NCI-H2227 treated with DMSO at 0.1 percent for 48 hours (cell line): ENCODE measurements at regions not wholly inside any gene's neighbourhood (a gene's known extent, or its start where the extent isn't known, plus 50 kb on each side); places are given as distances from the start of the nearest gene placed in this dataset.

Source experiments
- DNase-seq: peaks from one replicate; lab custom pipeline; 2025; lab: John Stamatoyannopoulos, UW

DNA sequence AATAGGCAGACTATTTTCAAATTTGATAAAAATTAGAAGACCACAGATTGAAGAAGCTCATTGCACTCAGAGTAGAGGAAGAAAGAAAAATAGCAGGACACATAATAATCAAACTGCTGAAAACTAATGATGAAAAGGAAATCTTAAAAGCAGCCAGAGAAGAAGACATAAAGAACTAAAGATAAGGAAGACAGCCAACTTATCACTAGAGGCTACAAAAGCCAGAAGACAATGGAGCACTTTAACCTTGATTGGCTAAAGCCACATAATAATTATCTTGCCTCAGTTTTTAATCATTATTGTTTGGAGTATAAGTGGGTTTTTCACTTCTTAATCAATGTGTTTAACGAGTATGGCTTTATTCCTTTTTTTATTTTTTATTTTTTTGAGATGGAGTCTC is 397.6 kb downstream of the RNF144B start:
- DNase-seq, result no peak

DNA sequence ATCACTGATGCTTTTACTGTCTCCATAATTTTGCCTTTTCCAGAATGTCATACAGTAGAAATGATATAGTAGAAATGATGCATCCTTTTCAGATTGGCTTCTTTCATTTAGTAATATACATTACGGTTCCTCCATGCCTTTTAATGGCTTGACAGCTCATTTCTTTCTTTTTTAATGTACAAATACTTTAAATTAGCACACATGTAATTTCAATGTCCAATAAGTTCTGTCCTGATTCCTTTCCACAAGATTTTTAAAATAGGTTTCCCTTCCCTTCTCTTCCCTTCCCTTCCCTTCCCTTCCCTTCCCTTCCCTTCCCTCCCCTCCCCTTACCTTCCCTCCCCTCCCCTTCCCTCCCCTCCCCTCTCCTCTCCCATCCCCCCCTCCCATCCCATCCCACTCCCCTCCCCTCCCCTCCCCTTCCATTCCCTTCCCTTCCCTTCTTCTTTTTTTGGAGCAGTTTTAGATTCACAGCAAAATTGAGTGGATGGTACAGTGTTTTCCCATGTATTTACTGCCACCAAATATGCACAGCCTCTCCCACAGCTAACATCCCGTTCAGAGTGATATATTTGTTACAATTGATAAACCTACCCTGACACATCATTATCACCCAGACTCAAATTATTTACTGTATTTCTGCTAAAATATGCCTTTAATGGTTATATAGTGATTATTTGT is 398.8 kb downstream of the RNF144B start:
- no peak for DNase-seq

- no peak for DNase-seq
Observed at GRCh38 chr6:18792866-18793265, 405.7 kb downstream of the RNF144B start.

DNA sequence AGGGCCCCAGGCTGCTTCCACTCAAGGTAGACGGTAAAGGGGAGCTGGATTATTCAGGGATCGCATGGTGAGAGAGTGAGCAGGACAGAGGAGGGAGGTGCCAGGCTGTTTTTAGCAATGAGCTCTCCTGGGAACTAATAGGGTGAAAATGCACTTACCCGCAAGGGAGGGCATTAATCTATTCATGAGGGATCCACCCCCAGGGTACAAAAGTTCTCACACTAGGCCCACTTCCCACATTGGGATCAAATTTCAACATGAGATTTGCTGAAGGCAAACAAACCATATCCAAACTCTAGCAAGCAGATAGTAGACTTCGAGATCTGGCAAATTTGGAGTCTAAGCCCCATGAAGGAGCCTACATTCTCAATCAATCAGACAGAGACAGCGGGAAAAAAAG is 408.6 kb downstream of the RNF144B start:
- DNase-seq, result no peak

- DNase-seq, result no peak
Observed at GRCh38 chr6:18820725-18821124, 433.6 kb downstream of the RNF144B start.

GRCh38 chr6:18823782-18824386 is 436.7 kb downstream of the RNF144B start:
- DNase-seq, result no peak

- no peak for DNase-seq
Observed at GRCh38 chr6:18829272-18829870, 442.2 kb downstream of the RNF144B start.

DNA sequence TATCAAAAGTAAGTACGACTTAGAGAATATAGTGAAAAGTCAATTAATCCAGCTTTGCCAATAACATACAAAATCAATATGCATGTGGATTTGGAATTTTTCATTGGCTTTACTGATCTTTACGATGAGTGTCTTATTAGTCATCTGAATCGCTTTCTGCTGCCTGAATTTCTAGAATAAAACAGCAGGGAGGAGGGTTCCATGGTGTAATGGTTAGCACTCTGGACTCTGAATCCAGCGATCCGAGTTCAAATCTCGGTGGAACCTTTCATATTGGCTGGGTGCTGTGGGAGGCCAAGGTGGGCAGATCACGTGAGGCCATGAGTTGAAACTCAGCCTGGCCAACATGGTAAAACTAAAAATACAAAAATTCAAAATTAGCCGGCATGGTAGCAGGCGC is 448.8 kb downstream of the RNF144B start:
- no peak for DNase-seq

- no peak for DNase-seq
Observed at GRCh38 chr6:18837013-18837412, 449.9 kb downstream of the RNF144B start.

- no peak for DNase-seq
Observed at GRCh38 chr6:18842534-18842933, 455.4 kb downstream of the RNF144B start.

DNA sequence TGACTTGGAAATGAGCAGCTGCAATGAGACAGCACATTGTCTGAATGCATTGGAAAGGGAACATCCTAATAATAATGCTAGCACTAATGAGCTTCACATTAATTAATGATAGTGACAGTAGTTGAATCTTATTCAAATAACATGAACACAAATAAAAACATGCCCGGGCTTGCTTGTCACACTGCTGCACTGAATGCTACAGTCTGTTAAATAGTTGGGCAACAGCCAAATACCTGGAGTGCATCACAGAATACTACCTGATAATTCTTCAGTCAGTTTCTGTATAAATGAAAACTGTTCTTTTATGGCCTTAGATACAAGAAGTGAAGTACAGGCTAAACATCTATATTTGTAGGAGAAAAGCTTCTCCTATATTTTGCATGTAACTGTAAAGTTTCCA is 458.7 kb downstream of the RNF144B start:
- DNase-seq, result no peak

- DNase-seq, result no peak
Observed at GRCh38 chr6:18846327-18846726, 459.2 kb downstream of the RNF144B start.

- DNase-seq, result no peak
Observed at GRCh38 chr6:18861204-18861603, 474.1 kb downstream of the RNF144B start.

DNA sequence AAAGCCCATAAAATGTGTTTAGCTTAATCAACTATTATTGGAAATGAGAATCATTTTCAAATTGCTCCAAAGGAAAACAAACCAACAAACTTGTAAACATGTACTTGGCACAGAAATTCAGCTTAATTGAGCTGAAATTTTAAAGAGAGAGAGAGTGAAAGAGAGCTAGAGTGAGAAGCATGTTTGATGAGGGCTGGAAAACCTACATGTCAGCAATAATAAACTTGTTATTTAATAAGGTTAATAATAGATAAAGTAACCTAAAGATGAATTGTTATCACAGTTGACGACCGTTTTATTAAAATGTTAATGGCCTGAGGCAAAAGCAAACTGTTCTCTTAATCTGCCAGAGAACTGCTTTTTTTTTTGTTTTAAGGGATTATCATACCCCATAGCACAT is 496.1 kb downstream of the RNF144B start:
- no peak for DNase-seq

DNA sequence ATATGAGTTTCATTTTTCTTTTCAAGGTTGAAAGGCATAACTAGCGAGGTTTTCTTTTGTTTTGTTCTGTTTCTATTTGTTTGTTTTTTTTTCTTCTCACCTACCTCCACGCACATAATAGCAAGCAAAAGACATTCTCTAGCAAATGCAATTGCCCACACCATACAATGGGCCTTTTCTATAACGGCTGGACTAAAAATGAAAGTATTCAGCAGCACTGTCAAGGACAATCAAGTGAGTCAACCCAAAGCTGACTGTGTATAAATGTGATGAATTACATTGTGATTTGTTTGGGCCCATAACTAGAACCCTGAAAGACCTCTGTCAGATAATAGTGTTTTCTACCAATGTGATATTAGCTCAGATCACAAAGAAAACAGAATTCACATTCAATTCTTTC is 496.7 kb downstream of the RNF144B start:
- DNase-seq, result no peak

- no peak for DNase-seq
Observed at GRCh38 chr6:18893540-18894269, 506.6 kb downstream of the RNF144B start.

- DNase-seq, result no peak
Observed at GRCh38 chr6:18897350-18897749, 510.2 kb downstream of the RNF144B start.

GRCh38 chr6:18904681-18905080 is 517.5 kb downstream of the RNF144B start:
- no peak for DNase-seq

GRCh38 chr6:18920701-18921100 is 533.6 kb downstream of the RNF144B start:
- no peak for DNase-seq

- no peak for DNase-seq
Observed at GRCh38 chr6:18931086-18931485, 543.9 kb downstream of the RNF144B start.

- no peak for DNase-seq
Observed at GRCh38 chr6:18958146-18958545, 571.0 kb downstream of the RNF144B start.

GRCh38 chr6:18961566-18961965 is 574.4 kb downstream of the RNF144B start:
- DNase-seq, result no peak

- DNase-seq, result no peak
Observed at GRCh38 chr6:18962361-18962905, 575.3 kb downstream of the RNF144B start.
